ENCODE measurements at regions not wholly inside any gene's neighbourhood (a gene's known extent, or its start where the extent isn't known, plus 50 kb on each side); places are given as distances from the start of the nearest gene placed in this dataset.

DNA sequence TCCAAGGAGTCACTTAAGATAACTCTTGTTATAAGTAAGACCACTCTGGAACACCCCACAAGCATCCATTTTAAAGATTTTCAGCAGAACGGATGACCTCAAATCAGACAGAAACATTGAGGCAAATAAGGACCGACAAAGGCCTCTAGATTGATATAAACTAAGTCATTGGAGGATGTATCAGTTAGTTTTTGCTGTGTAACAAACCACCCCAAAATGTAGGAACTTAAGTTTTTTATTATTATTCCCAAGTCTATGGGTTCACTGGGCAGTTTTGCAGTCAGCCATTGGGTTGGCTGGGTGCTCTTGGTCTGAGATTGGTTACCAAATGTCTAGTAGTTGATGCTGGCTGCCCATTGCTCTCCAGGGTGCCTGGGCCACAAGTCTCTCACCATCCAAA lies 311.8 kb downstream of the SIPA1L2 start:
- TF ChIP-seq, protein P1, sequence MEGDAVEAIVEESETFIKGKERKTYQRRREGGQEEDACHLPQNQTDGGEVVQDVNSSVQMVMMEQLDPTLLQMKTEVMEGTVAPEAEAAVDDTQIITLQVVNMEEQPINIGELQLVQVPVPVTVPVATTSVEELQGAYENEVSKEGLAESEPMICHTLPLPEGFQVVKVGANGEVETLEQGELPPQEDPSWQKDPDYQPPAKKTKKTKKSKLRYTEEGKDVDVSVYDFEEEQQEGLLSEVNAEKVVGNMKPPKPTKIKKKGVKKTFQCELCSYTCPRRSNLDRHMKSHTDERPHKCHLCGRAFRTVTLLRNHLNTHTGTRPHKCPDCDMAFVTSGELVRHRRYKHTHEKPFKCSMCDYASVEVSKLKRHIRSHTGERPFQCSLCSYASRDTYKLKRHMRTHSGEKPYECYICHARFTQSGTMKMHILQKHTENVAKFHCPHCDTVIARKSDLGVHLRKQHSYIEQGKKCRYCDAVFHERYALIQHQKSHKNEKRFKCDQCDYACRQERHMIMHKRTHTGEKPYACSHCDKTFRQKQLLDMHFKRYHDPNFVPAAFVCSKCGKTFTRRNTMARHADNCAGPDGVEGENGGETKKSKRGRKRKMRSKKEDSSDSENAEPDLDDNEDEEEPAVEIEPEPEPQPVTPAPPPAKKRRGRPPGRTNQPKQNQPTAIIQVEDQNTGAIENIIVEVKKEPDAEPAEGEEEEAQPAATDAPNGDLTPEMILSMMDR (IDR thresholded peaks at IDR 0.05): no peak
- TF ChIP-seq EP300 (IDR thresholded peaks at IDR 0.05) (no peak), POLR2A (IDR thresholded peaks at IDR 0.05) (no peak)

All from gastroesophageal sphincter (tissue), 3 donors.